SK-N-MC (cell line): ENCODE measurements at regions not wholly inside any gene's neighbourhood (a gene's known extent, or its start where the extent isn't known, plus 50 kb on each side); places are given as distances from the start of the nearest gene placed in this dataset.

Experiments used
- EZH2 ChIP-seq: fragments of 200-600 bp; sonication (generic); IDR thresholded peaks from one replicate; pipeline ENCODE4 v1.6.1; 2017; ENCODE audit warnings: antibody characterized with exemption
- FOXP2 ChIP-seq: optimal IDR thresholded peaks from 2 replicates; pipeline ENCODE3; 2011; ENCODE audit warnings: mild to moderate bottlenecking, moderate library complexity; ENCODE audit not compliant: insufficient read depth; ENCODE audit errors: extremely low read length, control extremely low read depth
- POLR2AphosphoS5 ChIP-seq: IDR thresholded peaks from 2 replicates; pipeline ENCODE4 v1.6.1; 2012; ENCODE audit warnings: mild to moderate bottlenecking, low read depth, low read length, borderline replicate concordance

DNA sequence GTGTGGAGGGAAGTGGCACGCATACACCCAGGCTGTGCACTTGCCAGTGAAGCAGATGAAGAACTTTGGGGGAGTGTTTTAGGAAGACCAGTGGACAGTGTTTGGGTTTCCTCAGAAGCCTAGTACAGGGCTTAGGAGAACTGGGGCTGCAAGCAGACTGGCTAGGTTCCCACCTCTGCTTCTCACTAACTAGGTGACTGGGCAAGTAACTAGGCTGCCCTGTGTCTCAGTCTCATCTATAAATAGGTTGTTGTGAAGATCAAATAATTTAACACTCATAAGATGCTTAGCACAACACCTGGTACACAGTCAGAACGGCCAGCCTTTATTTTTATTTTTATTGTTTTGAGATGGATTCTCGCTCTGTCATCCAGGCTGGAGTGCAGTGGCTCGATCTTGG is 312.1 kb downstream of the CDH26 start:
- no peak for TF ChIP-seq POLR2AphosphoS5
- no peak for TF ChIP-seq EZH2
- TF ChIP-seq FOXP2, result no peak
